C4-2B (cell line): ENCODE measurements at regions not wholly inside any gene's neighbourhood (a gene's known extent, or its start where the extent isn't known, plus 50 kb on each side); places are given as distances from the start of the nearest gene placed in this dataset.

Source experiments
- ZFX ChIP-seq: fragments of 450-650 bp; IDR thresholded peaks from 2 replicates; pipeline ENCODE4 v1.6.1; 2017
- TF ChIP-seq, protein P1 (sequence below): fragments of 450-650 bp; conservative IDR thresholded peaks from 2 replicates; pipeline ENCODE4 v1.5.1; 2017; ENCODE audit warnings: mild to moderate bottlenecking

DNA sequence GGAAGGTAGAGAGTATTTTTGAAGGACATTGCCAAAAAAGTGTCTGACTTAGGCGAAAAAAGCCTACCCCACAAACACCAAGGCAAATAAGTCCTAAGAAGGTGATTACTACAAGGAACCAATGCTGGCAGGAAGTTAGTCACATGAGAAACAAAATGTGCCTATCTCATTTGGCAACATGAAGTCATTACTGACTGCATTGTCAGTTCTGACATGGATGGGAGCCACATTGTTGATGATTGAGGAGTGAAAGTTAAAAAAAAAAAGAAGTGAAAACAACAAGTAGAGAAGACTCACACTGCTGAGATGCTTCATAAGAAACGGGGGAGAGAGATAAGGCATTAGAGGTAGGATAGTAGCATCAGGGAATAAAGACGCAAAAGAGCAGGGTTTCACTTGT, 141.5 kb upstream of the FAT3 start:
- TF ChIP-seq, protein P1, sequence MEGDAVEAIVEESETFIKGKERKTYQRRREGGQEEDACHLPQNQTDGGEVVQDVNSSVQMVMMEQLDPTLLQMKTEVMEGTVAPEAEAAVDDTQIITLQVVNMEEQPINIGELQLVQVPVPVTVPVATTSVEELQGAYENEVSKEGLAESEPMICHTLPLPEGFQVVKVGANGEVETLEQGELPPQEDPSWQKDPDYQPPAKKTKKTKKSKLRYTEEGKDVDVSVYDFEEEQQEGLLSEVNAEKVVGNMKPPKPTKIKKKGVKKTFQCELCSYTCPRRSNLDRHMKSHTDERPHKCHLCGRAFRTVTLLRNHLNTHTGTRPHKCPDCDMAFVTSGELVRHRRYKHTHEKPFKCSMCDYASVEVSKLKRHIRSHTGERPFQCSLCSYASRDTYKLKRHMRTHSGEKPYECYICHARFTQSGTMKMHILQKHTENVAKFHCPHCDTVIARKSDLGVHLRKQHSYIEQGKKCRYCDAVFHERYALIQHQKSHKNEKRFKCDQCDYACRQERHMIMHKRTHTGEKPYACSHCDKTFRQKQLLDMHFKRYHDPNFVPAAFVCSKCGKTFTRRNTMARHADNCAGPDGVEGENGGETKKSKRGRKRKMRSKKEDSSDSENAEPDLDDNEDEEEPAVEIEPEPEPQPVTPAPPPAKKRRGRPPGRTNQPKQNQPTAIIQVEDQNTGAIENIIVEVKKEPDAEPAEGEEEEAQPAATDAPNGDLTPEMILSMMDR: no peak
- TF ChIP-seq ZFX: no peak
